Thyroid gland (tissue), 4 donors: ENCODE measurements at regions not wholly inside any gene's neighbourhood (a gene's known extent, or its start where the extent isn't known, plus 50 kb on each side); places are given as distances from the start of the nearest gene placed in this dataset.

Experiments used
- DNase-seq, 2 donors: peaks; one replicate each; pipeline ENCODE4 v3.0.0-alpha.2; 2019
- H3K27ac ChIP-seq, 3 donors: fragments of 200-600 bp; sonication (generic); 1 replicate in 2 of 3; 2 replicates in 1 of 3; pipeline ENCODE4 v1.5.1; 2016 to 2019; ENCODE audit warnings: mild to moderate bottlenecking in 1 of 3, moderate library complexity in 1 of 3
- H3K27me3 ChIP-seq: fragments of 200-600 bp; sonication (generic); one replicate; pipeline ENCODE4 v1.5.1; 2019
- H3K36me3 ChIP-seq, 2 donors: fragments of 200-600 bp; sonication (generic); one replicate each; pipeline ENCODE4 v1.5.1; 2016 to 2019
- H3K4me1 ChIP-seq, 2 donors: fragments of 200-600 bp; sonication (generic); one replicate each; pipeline ENCODE4 v1.5.1; 2017 to 2019
- H3K4me3 ChIP-seq, 3 donors: fragments of 200-600 bp; sonication (generic); replicated peaks in 1 of 3; 1 replicate in 2 of 3; 2 replicates in 1 of 3; pipeline ENCODE4 v1.5.1; 2016; ENCODE audit warnings: mild to moderate bottlenecking in 1 of 3
- H3K9me3 ChIP-seq: fragments of 200-600 bp; sonication (generic); one replicate; pipeline ENCODE4 v1.5.1; 2017
- POLR2A ChIP-seq, 2 donors: fragments of 450-650 bp; IDR thresholded peaks; one replicate each; pipeline ENCODE4 v1.6.1; 2017; ENCODE audit warnings: antibody characterized with exemption in 2 of 2, mild to moderate bottlenecking in 2 of 2, moderate library complexity in 1 of 2
- WGBS, 2 donors: methylation state at CpG; one replicate each; pipeline ENCODE4 v1.1.5; 2017; 5-methylcytosine and 5-hydroxymethylcytosine counted together
- intact Hi-C: fragments of 100-400 bp; cut with DNase I; formaldehyde crosslinking; loops from one replicate; pipeline ENCODE4 v1.15.1; 2023
- TF ChIP-seq, protein P1 (sequence below), 6 experiments: fragments of 200-600 bp in 3 of 6; fragments of 450-650 bp in 3 of 6; sonication (generic) in 3 of 6; IDR thresholded peaks; one replicate each; pipeline ENCODE4 v1.5.1; 2016 to 2019; ENCODE audit warnings: antibody characterized with exemption in 6 of 6, mild to moderate bottlenecking in 2 of 6, inconsistent platforms in 1 of 6, moderate library complexity in 1 of 6

- 91 to 96% methylated on average over 1 of the region's 1 CpG for WGBS, 2 donors
- no peaks in the 10 kb centered on the region for H3K9me3 ChIP-seq
- H3K36me3 ChIP-seq, result no peaks in the 10 kb centered on the region
- intact Hi-C loops, result no loop called here
- no peak for DNase-seq
- H3K4me1 ChIP-seq, result no peaks in the 10 kb centered on the region
- no peaks in the 10 kb centered on the region for H3K27me3 ChIP-seq
- no peak for TF ChIP-seq POLR2A (IDR thresholded peaks at IDR 0.05)
- TF ChIP-seq, protein P1, sequence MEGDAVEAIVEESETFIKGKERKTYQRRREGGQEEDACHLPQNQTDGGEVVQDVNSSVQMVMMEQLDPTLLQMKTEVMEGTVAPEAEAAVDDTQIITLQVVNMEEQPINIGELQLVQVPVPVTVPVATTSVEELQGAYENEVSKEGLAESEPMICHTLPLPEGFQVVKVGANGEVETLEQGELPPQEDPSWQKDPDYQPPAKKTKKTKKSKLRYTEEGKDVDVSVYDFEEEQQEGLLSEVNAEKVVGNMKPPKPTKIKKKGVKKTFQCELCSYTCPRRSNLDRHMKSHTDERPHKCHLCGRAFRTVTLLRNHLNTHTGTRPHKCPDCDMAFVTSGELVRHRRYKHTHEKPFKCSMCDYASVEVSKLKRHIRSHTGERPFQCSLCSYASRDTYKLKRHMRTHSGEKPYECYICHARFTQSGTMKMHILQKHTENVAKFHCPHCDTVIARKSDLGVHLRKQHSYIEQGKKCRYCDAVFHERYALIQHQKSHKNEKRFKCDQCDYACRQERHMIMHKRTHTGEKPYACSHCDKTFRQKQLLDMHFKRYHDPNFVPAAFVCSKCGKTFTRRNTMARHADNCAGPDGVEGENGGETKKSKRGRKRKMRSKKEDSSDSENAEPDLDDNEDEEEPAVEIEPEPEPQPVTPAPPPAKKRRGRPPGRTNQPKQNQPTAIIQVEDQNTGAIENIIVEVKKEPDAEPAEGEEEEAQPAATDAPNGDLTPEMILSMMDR (IDR thresholded peaks at IDR 0.05), result no peak
- no peak overlapping the region for H3K4me3 ChIP-seq
- H3K27ac ChIP-seq, result no peak overlapping the region
Measured at GRCh38 chr3:162370141-162370540, 873.5 kb downstream of the OTOL1 start.

DNA sequence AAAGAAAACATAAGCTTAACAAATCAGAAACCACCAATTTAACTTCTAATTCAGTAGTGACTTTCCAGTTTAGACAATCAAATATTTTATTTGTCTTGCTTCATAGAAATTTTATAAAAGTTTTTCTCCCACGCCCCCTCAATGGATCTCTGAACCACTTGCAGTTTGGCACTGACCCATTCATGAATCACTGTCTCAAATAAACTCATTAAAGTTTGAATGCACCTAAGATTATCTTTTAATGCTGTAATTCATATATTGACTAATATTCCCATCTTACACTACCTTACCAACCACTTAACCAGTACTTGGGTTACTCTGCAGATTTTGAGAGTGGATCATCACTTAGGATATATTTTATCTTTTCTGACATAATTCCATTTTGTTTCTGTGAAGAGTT is 880.2 kb downstream of the OTOL1 start:
- no peaks in the 10 kb centered on the region for H3K36me3 ChIP-seq
- H3K4me3 ChIP-seq, result no peak overlapping the region
- DNase-seq, result no peak
- WGBS, 2 donors, result 64 to 81% methylated on average over 1 of the region's 1 CpG
- intact Hi-C loops, result no loop called here
- H3K27ac ChIP-seq, result no peak overlapping the region
- H3K27me3 ChIP-seq, result no peaks in the 10 kb centered on the region
- H3K4me1 ChIP-seq, result no peaks in the 10 kb centered on the region
- no peaks in the 10 kb centered on the region for H3K9me3 ChIP-seq
- TF ChIP-seq, protein P1 (IDR thresholded peaks at IDR 0.05), result no peak
- no peak for TF ChIP-seq POLR2A (IDR thresholded peaks at IDR 0.05)

DNA sequence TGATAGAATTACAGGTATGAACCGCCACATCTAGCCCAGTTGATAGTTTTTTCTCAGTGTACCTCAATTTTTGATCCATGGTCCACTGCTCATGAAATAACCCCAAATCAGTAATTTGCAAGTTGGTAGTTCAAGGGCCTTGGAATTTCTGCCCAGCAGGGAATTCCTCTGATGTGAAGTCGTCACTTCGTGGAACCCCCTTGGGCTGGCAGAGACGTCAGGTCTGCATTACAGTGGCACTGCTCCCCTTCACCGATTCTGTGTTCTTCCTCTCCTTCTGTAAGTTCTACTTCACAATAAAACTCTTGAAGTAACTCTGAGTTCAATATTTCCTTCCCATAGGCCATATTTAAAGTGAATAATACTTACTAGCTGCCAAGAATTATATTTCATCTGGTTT is 881.0 kb downstream of the OTOL1 start:
- DNase-seq, result no peak
- intact Hi-C loops, result no loop called here
- Histone ChIP-seq H3K4me1 (no peaks in the 10 kb centered on the region), H3K27me3 (no peaks in the 10 kb centered on the region), H3K36me3 (no peaks in the 10 kb centered on the region), H3K27ac (no peak overlapping the region), H3K4me3 (no peak overlapping the region), H3K9me3 (no peaks in the 10 kb centered on the region)
- WGBS, 2 donors, result 80% methylated on average over 5 of the region's 5 CpGs
- TF ChIP-seq, protein P1 (IDR thresholded peaks at IDR 0.05), result no peak
- TF ChIP-seq POLR2A (IDR thresholded peaks at IDR 0.05), result no peak

DNA sequence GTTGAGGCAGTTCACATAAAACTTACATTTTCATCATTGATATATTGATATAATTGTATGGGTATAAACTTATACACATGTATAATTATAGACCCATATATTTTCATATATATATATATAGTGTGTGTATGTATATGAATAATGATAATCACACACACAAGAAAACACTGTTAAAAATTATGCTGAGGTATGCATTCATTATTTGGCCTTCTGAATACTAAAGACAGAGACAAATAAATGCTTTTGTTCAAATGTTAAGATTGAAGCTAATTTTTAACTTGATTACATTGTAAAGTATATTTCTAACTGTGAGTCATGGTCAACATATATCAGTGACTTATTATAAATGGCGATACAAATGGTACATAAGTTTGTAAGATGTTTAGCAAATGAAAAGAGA is 888.8 kb downstream of the OTOL1 start:
- Histone ChIP-seq H3K4me3 (no peak overlapping the region), H3K9me3 (no peaks in the 10 kb centered on the region), H3K27ac (no peak overlapping the region), H3K36me3 (no peaks in the 10 kb centered on the region), H3K4me1 (no peaks in the 10 kb centered on the region), H3K27me3 (no peaks in the 10 kb centered on the region)
- intact Hi-C loops, result no loop called here
- TF ChIP-seq POLR2A (IDR thresholded peaks at IDR 0.05), result no peak
- TF ChIP-seq, protein P1 (IDR thresholded peaks at IDR 0.05), result no peak
- 89 to 90% methylated on average over 1 of the region's 1 CpG for WGBS, 2 donors
- no peak for DNase-seq

DNA sequence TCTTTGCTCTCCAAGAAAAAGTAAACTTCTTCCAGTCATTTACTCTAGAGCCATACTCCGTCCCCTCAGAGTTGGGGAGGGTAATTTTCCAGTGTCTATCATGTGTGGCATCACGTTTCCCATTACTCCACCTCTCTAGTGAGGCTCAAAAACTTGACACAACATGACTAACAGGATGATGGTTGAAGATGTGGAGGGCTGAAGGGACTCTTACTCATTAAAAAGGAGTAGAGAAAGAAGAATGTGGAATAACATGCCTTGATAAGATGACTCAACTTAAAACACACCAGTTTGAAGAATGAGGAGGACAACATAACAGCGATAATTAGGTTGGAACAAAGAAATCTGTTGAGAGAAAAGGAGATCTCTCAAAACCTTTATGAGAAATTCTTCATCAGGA is 894.3 kb downstream of the OTOL1 start:
- intact Hi-C loops, result no loop called here
- DNase-seq, result no peak
- 79 to 82% methylated on average over 3 of the region's 3 CpGs for WGBS, 2 donors
- no peak overlapping the region for H3K27ac ChIP-seq
- no peak overlapping the region for H3K4me3 ChIP-seq
- H3K27me3 ChIP-seq, result no peaks in the 10 kb centered on the region
- no peaks in the 10 kb centered on the region for H3K9me3 ChIP-seq
- TF ChIP-seq, protein P1 (IDR thresholded peaks at IDR 0.05), result no peak
- no peak for TF ChIP-seq POLR2A (IDR thresholded peaks at IDR 0.05)
- H3K36me3 ChIP-seq, result no peaks in the 10 kb centered on the region
- no peaks in the 10 kb centered on the region for H3K4me1 ChIP-seq
